Right atrium auricular region (tissue), 2 donors: ENCODE measurements at regions not wholly inside any gene's neighbourhood (a gene's known extent, or its start where the extent isn't known, plus 50 kb on each side); places are given as distances from the start of the nearest gene placed in this dataset.
"Not testable (repeated sequence)": the region's sequence is repeated elsewhere in the genome, so short reads cannot be mapped to it uniquely, and the experiment has no call there.

Source experiments
- DNase-seq: peaks from one replicate; pipeline ENCODE4 v3.0.0-alpha.2; 2019; ENCODE audit warnings: low spot score
- H3K27ac ChIP-seq, 2 donors: fragments of 200-600 bp; sonication (generic); 1 replicate in 1 of 2; 2 replicates in 1 of 2; pipeline ENCODE4 v1.5.1; 2016 to 2019
- H3K27me3 ChIP-seq, 2 donors: fragments of 200-600 bp; sonication (generic); one replicate each; pipeline versions ENCODE4 v1.5.1 to v1.6.0; 2017 to 2019
- H3K36me3 ChIP-seq: fragments of 200-600 bp; sonication (generic); one replicate; pipeline ENCODE4 v1.5.1; 2016
- H3K4me1 ChIP-seq, 2 donors: fragments of 200-600 bp; sonication (generic); one replicate each; pipeline versions ENCODE4 v1.5.1 to v1.6.0; 2017 to 2019
- H3K4me3 ChIP-seq, 2 donors: fragments of 200-600 bp; sonication (generic); 1 replicate in 1 of 2; 2 replicates in 1 of 2; pipeline ENCODE4 v1.5.1; 2017 to 2019; ENCODE audit warnings: mild to moderate bottlenecking in 1 of 2, moderate library complexity in 1 of 2
- H3K9me3 ChIP-seq, 2 donors: fragments of 200-600 bp; sonication (generic); one replicate each; pipeline ENCODE4 v1.5.1; 2019
- CTCF ChIP-seq, 2 donors: fragments of 200-600 bp; sonication (generic); IDR thresholded peaks; one replicate each; pipeline ENCODE4 v1.5.1; 2019; ENCODE audit warnings: antibody characterized with exemption in 2 of 2

GRCh38 chr1:173356191-173356762, 120.9 kb upstream of the PRDX6 start:
- no peak for TF ChIP-seq CTCF (IDR thresholded peaks at IDR 0.05)
- Histone ChIP-seq H3K36me3 (no peaks in the 10 kb centered on the region), H3K9me3 (peaks cover 0 to 14% of the 10 kb centered on the region in 2 donors), H3K4me1 (peaks cover 0 to 10% of the 10 kb centered on the region in 2 donors), H3K27me3 (no peaks in the 10 kb centered on the region), H3K27ac (no peak overlapping the region), H3K4me3 (no peak overlapping the region)
- no peak for DNase-seq

- Histone ChIP-seq H3K27me3 (no peaks in the 10 kb centered on the region), H3K27ac (no peak overlapping the region), H3K36me3 (no peaks in the 10 kb centered on the region), H3K4me1 (peaks cover 0 to 6% of the 10 kb centered on the region in 2 donors), H3K9me3 (no peaks in the 10 kb centered on the region), H3K4me3 (no peak overlapping the region)
- no peak for TF ChIP-seq CTCF (IDR thresholded peaks at IDR 0.05)
- no peak for DNase-seq
Measured at GRCh38 chr1:173360487-173361063, 116.6 kb upstream of the PRDX6 start.

- H3K36me3 ChIP-seq: no peaks in the 10 kb centered on the region
- H3K4me1 ChIP-seq: peaks cover 0 to 6% of the 10 kb centered on the region in 2 donors
- no peak overlapping the region for H3K27ac ChIP-seq
- no peak for DNase-seq
- no peak for TF ChIP-seq CTCF (IDR thresholded peaks at IDR 0.05)
- no peak overlapping the region for H3K4me3 ChIP-seq
- no peaks in the 10 kb centered on the region for H3K9me3 ChIP-seq
- no peaks in the 10 kb centered on the region for H3K27me3 ChIP-seq
Measured at GRCh38 chr1:173362543-173362942, 114.6 kb upstream of the PRDX6 start.

GRCh38 chr1:173364827-173365226, 112.3 kb upstream of the PRDX6 start:
- Histone ChIP-seq H3K4me3 (no peak overlapping the region), H3K27me3 (no peaks in the 10 kb centered on the region), H3K9me3 (no peaks in the 10 kb centered on the region), H3K27ac (no peak overlapping the region), H3K4me1 (peaks cover 0 to 6% of the 10 kb centered on the region in 2 donors), H3K36me3 (no peaks in the 10 kb centered on the region)
- no peak for DNase-seq
- TF ChIP-seq CTCF (IDR thresholded peaks at IDR 0.05): no peak

GRCh38 chr1:173365341-173365740, 111.8 kb upstream of the PRDX6 start:
- DNase-seq: no peak
- no peak for TF ChIP-seq CTCF (IDR thresholded peaks at IDR 0.05)
- H3K36me3 ChIP-seq: no peaks in the 10 kb centered on the region
- H3K4me1 ChIP-seq: peaks cover 0 to 6% of the 10 kb centered on the region in 2 donors
- no peaks in the 10 kb centered on the region for H3K27me3 ChIP-seq
- no peak overlapping the region for H3K4me3 ChIP-seq
- H3K9me3 ChIP-seq: no peaks in the 10 kb centered on the region
- no peak overlapping the region for H3K27ac ChIP-seq

- no peaks in the 10 kb centered on the region for H3K27me3 ChIP-seq
Measured at GRCh38 chr1:173367136-173367535, 110.0 kb upstream of the PRDX6 start.

GRCh38 chr1:173370586-173370985, 106.5 kb upstream of the PRDX6 start:
- DNase-seq, H3K27me3 ChIP-seq, H3K36me3 ChIP-seq, H3K9me3 ChIP-seq, H3K27ac ChIP-seq, H3K4me1 ChIP-seq, H3K4me3 ChIP-seq: not testable (repeated sequence)

More at GRCh38 chr1:173367136-173367535, 110.0 kb upstream of the PRDX6 start:
- DNase-seq: no peak
- Histone ChIP-seq H3K27ac (no peak overlapping the region), H3K4me1 (no peaks in the 10 kb centered on the region), H3K36me3 (no peaks in the 10 kb centered on the region), H3K9me3 (no peaks in the 10 kb centered on the region), H3K4me3 (no peak overlapping the region)
- TF ChIP-seq CTCF (IDR thresholded peaks at IDR 0.05): no peak

GRCh38 chr1:173376065-173376464, 101.1 kb upstream of the PRDX6 start:
- H3K27ac ChIP-seq, DNase-seq, H3K4me1 ChIP-seq, H3K27me3 ChIP-seq, H3K9me3 ChIP-seq, H3K4me3 ChIP-seq, H3K36me3 ChIP-seq: not testable (repeated sequence)
